HUES64 (cell line): ENCODE measurements at regions not wholly inside any gene's neighbourhood (a gene's known extent, or its start where the extent isn't known, plus 50 kb on each side); places are given as distances from the start of the nearest gene placed in this dataset.
"Not testable (repeated sequence)": the region's sequence is repeated elsewhere in the genome, so short reads cannot be mapped to it uniquely, and the experiment has no call there.

Experiments used
- H3K27ac ChIP-seq: 2 replicates; pipeline ENCODE4 v1.7.0; 2013; ENCODE audit warnings: low read depth, low read length, inconsistent platforms
- H3K27me3 ChIP-seq: 2 replicates; pipeline ENCODE4 v1.6.1; 2013; ENCODE audit warnings: mild to moderate bottlenecking, low read length; ENCODE audit not compliant: insufficient read depth
- H3K36me3 ChIP-seq: 2 replicates; pipeline ENCODE4 v1.6.1; 2013; ENCODE audit warnings: mild to moderate bottlenecking, low read length; ENCODE audit not compliant: insufficient read depth
- H3K4me1 ChIP-seq: 2 replicates; pipeline ENCODE4 v1.6.1; 2013; ENCODE audit warnings: mild to moderate bottlenecking, low read length, moderate library complexity; ENCODE audit not compliant: insufficient read depth
- H3K4me3 ChIP-seq: 2 replicates; pipeline ENCODE4 v1.5.1; 2013; ENCODE audit warnings: mild to moderate bottlenecking, low read length, moderate library complexity
- H3K9ac ChIP-seq: 2 replicates; pipeline ENCODE4 v1.6.1; 2013; ENCODE audit warnings: mild to moderate bottlenecking, low read depth, low read length
- H3K9me3 ChIP-seq: 2 replicates; pipeline ENCODE4 v1.6.1; 2013; ENCODE audit warnings: low read depth, low read length; ENCODE audit not compliant: insufficient read depth
- WGBS: fragments of 150-250, 120-280 bp; methylation state at CpG from one replicate; pipeline ENCODE4 v1.1.7; 2013; ENCODE audit warnings: missing lambda C conversion rate; 5-methylcytosine and 5-hydroxymethylcytosine counted together

GRCh38 chr1:117757668-117758067 lies 151.8 kb downstream of the TENT5C start:
- H3K4me3 ChIP-seq = no peak overlapping the region
- 68% methylated on average over 3 of the region's 3 CpGs for WGBS
- H3K4me1 ChIP-seq = peaks cover 9% of the 10 kb centered on the region; the same call in 1 of the 2 replicates
- no peaks in the 10 kb centered on the region for H3K9me3 ChIP-seq
- H3K9ac ChIP-seq = no peak overlapping the region
- no peaks in the 10 kb centered on the region for H3K36me3 ChIP-seq
- no peak overlapping the region for H3K27ac ChIP-seq
- H3K27me3 ChIP-seq = no peaks in the 10 kb centered on the region

GRCh38 chr1:117758444-117759316 lies 152.8 kb downstream of the TENT5C start:
- WGBS = 26% methylated on average over 26 of the region's 26 CpGs
- Histone ChIP-seq H3K27me3 (no peaks in the 10 kb centered on the region), H3K36me3 (no peaks in the 10 kb centered on the region), H3K9ac (no peak overlapping the region), H3K9me3 (no peaks in the 10 kb centered on the region), H3K4me1 (peaks cover 9% of the 10 kb centered on the region; the same call in 1 of the 2 replicates), H3K4me3 (peak overlapping the region; percentile 40), H3K27ac (no peak overlapping the region)

- Histone ChIP-seq H3K36me3 (no peaks in the 10 kb centered on the region), H3K27me3 (no peaks in the 10 kb centered on the region), H3K27ac (no peak overlapping the region), H3K9ac (no peak overlapping the region), H3K9me3 (no peaks in the 10 kb centered on the region), H3K4me3 (no peak overlapping the region), H3K4me1 (peaks cover 9% of the 10 kb centered on the region; the same call in 1 of the 2 replicates)
- WGBS = no CpG with 5 or more reads among the region's 1 CpG
Observed at GRCh38 chr1:117759535-117759934, 153.7 kb downstream of the TENT5C start.

- WGBS = no CpG with 5 or more reads among the region's 1 CpG
- H3K36me3 ChIP-seq = no peaks in the 10 kb centered on the region
- H3K9ac ChIP-seq = no peak overlapping the region
- no peaks in the 10 kb centered on the region for H3K27me3 ChIP-seq
- H3K4me1 ChIP-seq = peaks cover 9% of the 10 kb centered on the region; the same call in 1 of the 2 replicates
- H3K27ac ChIP-seq = no peak overlapping the region
- no peaks in the 10 kb centered on the region for H3K9me3 ChIP-seq
- H3K4me3 ChIP-seq = no peak overlapping the region
Observed at GRCh38 chr1:117760069-117760468, 154.2 kb downstream of the TENT5C start.

- WGBS = 68% methylated on average over 2 of the region's 2 CpGs
- no peak overlapping the region for H3K27ac ChIP-seq
- H3K9ac ChIP-seq = no peak overlapping the region
- H3K27me3 ChIP-seq = no peaks in the 10 kb centered on the region
- no peaks in the 10 kb centered on the region for H3K9me3 ChIP-seq
- H3K4me3 ChIP-seq = no peak overlapping the region
- no peaks in the 10 kb centered on the region for H3K36me3 ChIP-seq
- peaks cover 9% of the 10 kb centered on the region; the same call in 1 of the 2 replicates for H3K4me1 ChIP-seq
Observed at GRCh38 chr1:117760485-117760884, 154.6 kb downstream of the TENT5C start.

- H3K36me3 ChIP-seq, H3K27ac ChIP-seq, H3K27me3 ChIP-seq, H3K9ac ChIP-seq, H3K4me3 ChIP-seq, H3K4me1 ChIP-seq: not testable (repeated sequence)
- H3K9me3 ChIP-seq = peaks cover 25% of the 10 kb centered on the region
- 80% methylated on average over 1 of the region's 1 CpG for WGBS
Observed at GRCh38 chr1:117767756-117768155, 161.7 kb downstream of the GDAP2 start.

- no peak overlapping the region for H3K27ac ChIP-seq
- H3K9me3 ChIP-seq = peaks cover 25% of the 10 kb centered on the region
- no peaks in the 10 kb centered on the region for H3K4me1 ChIP-seq
- no peak overlapping the region for H3K4me3 ChIP-seq
- WGBS = no CpG with 5 or more reads among the region's 1 CpG
- no peaks in the 10 kb centered on the region for H3K36me3 ChIP-seq
- H3K27me3 ChIP-seq = no peaks in the 10 kb centered on the region
- no peak overlapping the region for H3K9ac ChIP-seq
Observed at GRCh38 chr1:117770981-117771531, 158.4 kb downstream of the GDAP2 start.

- Histone ChIP-seq H3K9me3 (no peaks in the 10 kb centered on the region), H3K27me3 (no peaks in the 10 kb centered on the region), H3K4me3 (no peak overlapping the region), H3K27ac (no peak overlapping the region), H3K36me3 (no peaks in the 10 kb centered on the region), H3K4me1 (peaks cover 9% of the 10 kb centered on the region), H3K9ac (no peak overlapping the region)
- WGBS = 86% methylated on average over 1 of the region's 2 CpGs
Observed at GRCh38 chr1:117779364-117779763, 150.1 kb downstream of the GDAP2 start.

GRCh38 chr1:117780687-117781475 lies 148.5 kb downstream of the GDAP2 start:
- H3K9ac ChIP-seq = no peak overlapping the region
- H3K27ac ChIP-seq = no peak overlapping the region
- no peaks in the 10 kb centered on the region for H3K36me3 ChIP-seq
- 97% methylated on average over 5 of the region's 5 CpGs for WGBS
- no peaks in the 10 kb centered on the region for H3K9me3 ChIP-seq
- no peak overlapping the region for H3K4me3 ChIP-seq
- H3K4me1 ChIP-seq = peaks cover 9% of the 10 kb centered on the region
- H3K27me3 ChIP-seq = no peaks in the 10 kb centered on the region

- no peak overlapping the region for H3K4me3 ChIP-seq
- no peak overlapping the region for H3K27ac ChIP-seq
- H3K9me3 ChIP-seq = no peaks in the 10 kb centered on the region
- H3K4me1 ChIP-seq = peaks cover 9% of the 10 kb centered on the region
- H3K36me3 ChIP-seq = no peaks in the 10 kb centered on the region
- no peak overlapping the region for H3K9ac ChIP-seq
- 88% methylated on average over 4 of the region's 4 CpGs for WGBS
- no peaks in the 10 kb centered on the region for H3K27me3 ChIP-seq
Observed at GRCh38 chr1:117782056-117782455, 147.4 kb downstream of the GDAP2 start.
